WTC11 (cell line): ENCODE measurements at regions not wholly inside any gene's neighbourhood (a gene's known extent, or its start where the extent isn't known, plus 50 kb on each side); places are given as distances from the start of the nearest gene placed in this dataset.

ENCODE experiments used
- ATAC-seq: fragments of 200-7000 bp; cut with Tn5 transposase; 2 replicates; pipeline ENCODE4 v1.10.0; 2021; ENCODE audit warnings: mild to moderate bottlenecking, moderate library complexity
- CTCF ChIA-PET: fragments of 300-600 bp; sonication (Branson Sonifier 250); formaldehyde crosslinking; loops from one replicate; lab custom pipeline; 2021; ENCODE audit warnings: antibody characterized with exemption; lab: Charles Lee
- POLR2A ChIA-PET: fragments of 350-600 bp; sonication (Branson Sonifier 250); formaldehyde crosslinking; loops from one replicate; lab custom pipeline; 2021; ENCODE audit warnings: antibody characterized with exemption; lab: Charles Lee
- DNase-seq: peaks from one replicate; pipeline ENCODE4 v3.0.0; 2021; ENCODE audit warnings: low spot score
- H3K27ac Mint-ChIP-seq: 2 replicates; pipeline ENCODE4 v1.8.0; 2021; ENCODE audit warnings: mixed read lengths
- H3K27me3 Mint-ChIP-seq: 2 replicates; pipeline ENCODE4 v1.8.0; 2021; ENCODE audit warnings: low read depth, mild to moderate bottlenecking, moderate library complexity, mixed read lengths
- H3K36me3 Mint-ChIP-seq: 2 replicates; pipeline ENCODE4 v1.8.0; 2021; ENCODE audit warnings: mixed read lengths
- H3K4me1 Mint-ChIP-seq: 2 replicates; pipeline ENCODE4 v1.8.0; 2022; ENCODE audit warnings: mixed read lengths
- H3K4me3 Mint-ChIP-seq: 2 replicates; pipeline ENCODE4 v1.8.0; 2021; ENCODE audit warnings: mild to moderate bottlenecking, moderate library complexity, mixed read lengths
- H3K9me3 Mint-ChIP-seq: 2 replicates; pipeline ENCODE4 v1.8.0; 2021; ENCODE audit warnings: mixed read lengths
- E2F4 ChIP-seq: sonication (generic); formaldehyde crosslinking; IDR thresholded peaks from 2 replicates; pipeline ENCODE4 v1.8.1; 2022; ENCODE audit warnings: low read depth, mild to moderate bottlenecking, moderate library complexity, missing genetic modification reagents, borderline replicate concordance
- ERG ChIP-seq: fragments of 250-450 bp; sonication (Bioruptor Pico); IDR thresholded peaks from 2 replicates; pipeline ENCODE4 v1.8.0; 2021; ENCODE audit warnings: mild to moderate bottlenecking
- ESRRA ChIP-seq: sonication (generic); formaldehyde crosslinking; IDR thresholded peaks from 2 replicates; pipeline ENCODE4 v1.8.1; 2022; ENCODE audit warnings: mild to moderate bottlenecking, missing genetic modification reagents, borderline replicate concordance
- ETV6 ChIP-seq: sonication (generic); formaldehyde crosslinking; IDR thresholded peaks from 2 replicates; pipeline ENCODE4 v1.8.1; 2022; ENCODE audit warnings: mild to moderate bottlenecking, missing genetic modification reagents
- FOXJ3 ChIP-seq: sonication (generic); formaldehyde crosslinking; IDR thresholded peaks from 2 replicates; pipeline ENCODE4 v1.9.0; 2021; ENCODE audit warnings: missing genetic modification reagents, mild to moderate bottlenecking, borderline replicate concordance
- GTF2I ChIP-seq: fragments of 250-450 bp; sonication (Bioruptor Pico); conservative IDR thresholded peaks from 2 replicates; pipeline ENCODE4 v1.4.0; 2021; ENCODE audit warnings: mild to moderate bottlenecking
- HMGA2 ChIP-seq: fragments of 250-450 bp; sonication (Bioruptor Pico); IDR thresholded peaks from 2 replicates; pipeline ENCODE4 v1.4.0; 2021; ENCODE audit warnings: mild to moderate bottlenecking, moderate library complexity
- IRF1 ChIP-seq: sonication (generic); formaldehyde crosslinking; IDR thresholded peaks from 2 replicates; pipeline ENCODE4 v1.8.0; 2023; ENCODE audit warnings: missing genetic modification reagents
- IRF2 ChIP-seq: sonication (generic); formaldehyde crosslinking; IDR thresholded peaks from 2 replicates; pipeline ENCODE4 v1.8.0; 2022; ENCODE audit warnings: low read depth, missing genetic modification reagents, borderline replicate concordance
- MLX ChIP-seq: sonication (generic); formaldehyde crosslinking; IDR thresholded peaks from 2 replicates; pipeline ENCODE4 v1.8.1; 2023; ENCODE audit warnings: mild to moderate bottlenecking, missing genetic modification reagents, moderate library complexity
- MYBL2 ChIP-seq: sonication (generic); formaldehyde crosslinking; IDR thresholded peaks from 2 replicates; pipeline ENCODE4 v1.8.1; 2023; ENCODE audit warnings: mild to moderate bottlenecking, moderate library complexity, missing genetic modification reagents
- NR2C2 ChIP-seq: sonication (generic); formaldehyde crosslinking; IDR thresholded peaks from 2 replicates; pipeline ENCODE4 v1.8.0; 2022; ENCODE audit warnings: mild to moderate bottlenecking, missing genetic modification reagents
- OVOL2 ChIP-seq: fragments of 250-450 bp; sonication (Bioruptor Pico); IDR thresholded peaks from 2 replicates; pipeline ENCODE4 v1.9.0; 2021; ENCODE audit warnings: mild to moderate bottlenecking, borderline replicate concordance
- RELA ChIP-seq: sonication (generic); formaldehyde crosslinking; IDR thresholded peaks from 2 replicates; pipeline ENCODE4 v1.8.1; 2022; ENCODE audit warnings: missing genetic modification reagents, mild to moderate bottlenecking, borderline replicate concordance
- SMAD3 ChIP-seq: sonication (generic); formaldehyde crosslinking; IDR thresholded peaks from 2 replicates; pipeline ENCODE4 v1.8.0; 2022; ENCODE audit warnings: missing genetic modification reagents, mild to moderate bottlenecking, borderline replicate concordance
- SOX15 ChIP-seq: fragments of 250-450 bp; sonication (Bioruptor Pico); IDR thresholded peaks from 2 replicates; pipeline ENCODE4 v1.9.0; 2021; ENCODE audit warnings: mild to moderate bottlenecking
- SP1 ChIP-seq: sonication (generic); formaldehyde crosslinking; conservative IDR thresholded peaks from 2 replicates; pipeline ENCODE4 v1.8.1; 2022; ENCODE audit warnings: missing genetic modification reagents
- ZNF138 ChIP-seq: sonication (generic); formaldehyde crosslinking; conservative IDR thresholded peaks from 2 replicates; pipeline ENCODE4 v1.8.1; 2022; ENCODE audit warnings: mild to moderate bottlenecking, moderate library complexity, missing genetic modification reagents
- ZNF416 ChIP-seq: fragments of 250-450 bp; sonication (Bioruptor Pico); IDR thresholded peaks from 2 replicates; pipeline ENCODE4 v1.9.0; 2021; ENCODE audit warnings: mild to moderate bottlenecking, inconsistent platforms
- TF ChIP-seq, protein P1 (sequence below): sonication (generic); formaldehyde crosslinking; IDR thresholded peaks from 2 replicates; pipeline ENCODE4 v1.8.1; 2023; ENCODE audit warnings: mild to moderate bottlenecking, missing genetic modification reagents, moderate library complexity
- TF ChIP-seq, protein P2 (sequence below): fragments of 250-450 bp; sonication (Bioruptor Pico); IDR thresholded peaks from 2 replicates; pipeline ENCODE4 v1.9.0; 2021; ENCODE audit warnings: mild to moderate bottlenecking
- TF ChIP-seq, protein P3 (sequence below): sonication (generic); formaldehyde crosslinking; IDR thresholded peaks from 2 replicates; pipeline ENCODE4 v1.8.1; 2022; ENCODE audit warnings: mild to moderate bottlenecking, moderate library complexity, missing genetic modification reagents
- TF ChIP-seq, protein P4 (sequence below): sonication (generic); formaldehyde crosslinking; conservative IDR thresholded peaks from 2 replicates; pipeline ENCODE4 v1.8.1; 2022; ENCODE audit warnings: mild to moderate bottlenecking, missing genetic modification reagents

GRCh38 chr11:45001466-45002165 lies 50.9 kb upstream of the TP53I11 start (continued):
- no peak for TF ChIP-seq RELA (CRISPR knock-in tag)
- TF ChIP-seq OVOL2 (CRISPR knock-in tag): no peak
- no peak for TF ChIP-seq GTF2I (CRISPR knock-in tag)
- TF ChIP-seq, protein P1, sequence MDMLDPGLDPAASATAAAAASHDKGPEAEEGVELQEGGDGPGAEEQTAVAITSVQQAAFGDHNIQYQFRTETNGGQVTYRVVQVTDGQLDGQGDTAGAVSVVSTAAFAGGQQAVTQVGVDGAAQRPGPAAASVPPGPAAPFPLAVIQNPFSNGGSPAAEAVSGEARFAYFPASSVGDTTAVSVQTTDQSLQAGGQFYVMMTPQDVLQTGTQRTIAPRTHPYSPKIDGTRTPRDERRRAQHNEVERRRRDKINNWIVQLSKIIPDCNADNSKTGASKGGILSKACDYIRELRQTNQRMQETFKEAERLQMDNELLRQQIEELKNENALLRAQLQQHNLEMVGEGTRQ (CRISPR knock-in tag): no peak

DNA sequence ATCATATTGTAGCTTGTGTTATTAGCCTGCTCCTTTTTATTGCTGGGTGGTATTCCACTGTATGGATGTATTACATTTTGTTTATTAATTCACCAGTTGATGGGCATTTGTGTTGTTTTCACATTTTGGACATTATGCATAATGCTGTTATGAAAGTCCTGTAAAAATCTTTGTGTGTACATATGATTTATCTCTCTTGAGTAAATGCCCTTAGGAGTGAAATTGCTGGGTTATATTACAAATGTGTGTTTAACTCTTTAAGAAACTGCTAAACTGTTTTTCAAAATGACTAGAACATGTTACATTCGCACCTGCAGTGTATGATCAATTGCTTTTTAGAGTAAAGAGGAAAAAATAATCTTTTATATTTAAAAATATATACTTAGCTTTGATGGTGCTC lies 54.4 kb upstream of the TP53I11 start:
- ChIA-PET CTCF (no interaction called here), POLR2A (no interaction called here)
- ATAC-seq: no peak
- no peaks in the 10 kb centered on the region for H3K9me3 Mint-ChIP-seq
- no peaks in the 10 kb centered on the region for H3K4me1 Mint-ChIP-seq
- TF ChIP-seq OVOL2 (CRISPR knock-in tag): no peak
- TF ChIP-seq, protein P2, sequence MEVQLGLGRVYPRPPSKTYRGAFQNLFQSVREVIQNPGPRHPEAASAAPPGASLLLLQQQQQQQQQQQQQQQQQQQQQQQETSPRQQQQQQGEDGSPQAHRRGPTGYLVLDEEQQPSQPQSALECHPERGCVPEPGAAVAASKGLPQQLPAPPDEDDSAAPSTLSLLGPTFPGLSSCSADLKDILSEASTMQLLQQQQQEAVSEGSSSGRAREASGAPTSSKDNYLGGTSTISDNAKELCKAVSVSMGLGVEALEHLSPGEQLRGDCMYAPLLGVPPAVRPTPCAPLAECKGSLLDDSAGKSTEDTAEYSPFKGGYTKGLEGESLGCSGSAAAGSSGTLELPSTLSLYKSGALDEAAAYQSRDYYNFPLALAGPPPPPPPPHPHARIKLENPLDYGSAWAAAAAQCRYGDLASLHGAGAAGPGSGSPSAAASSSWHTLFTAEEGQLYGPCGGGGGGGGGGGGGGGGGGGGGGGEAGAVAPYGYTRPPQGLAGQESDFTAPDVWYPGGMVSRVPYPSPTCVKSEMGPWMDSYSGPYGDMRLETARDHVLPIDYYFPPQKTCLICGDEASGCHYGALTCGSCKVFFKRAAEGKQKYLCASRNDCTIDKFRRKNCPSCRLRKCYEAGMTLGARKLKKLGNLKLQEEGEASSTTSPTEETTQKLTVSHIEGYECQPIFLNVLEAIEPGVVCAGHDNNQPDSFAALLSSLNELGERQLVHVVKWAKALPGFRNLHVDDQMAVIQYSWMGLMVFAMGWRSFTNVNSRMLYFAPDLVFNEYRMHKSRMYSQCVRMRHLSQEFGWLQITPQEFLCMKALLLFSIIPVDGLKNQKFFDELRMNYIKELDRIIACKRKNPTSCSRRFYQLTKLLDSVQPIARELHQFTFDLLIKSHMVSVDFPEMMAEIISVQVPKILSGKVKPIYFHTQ (CRISPR knock-in tag): no peak
- no peak for TF ChIP-seq E2F4 (CRISPR knock-in tag)
- no peak for TF ChIP-seq MLX (CRISPR knock-in tag)
- TF ChIP-seq ZNF138: no peak
- TF ChIP-seq, all 79 proteins: peak for 0
- H3K27ac Mint-ChIP-seq: no peak overlapping the region
- H3K27me3 Mint-ChIP-seq: no peaks in the 10 kb centered on the region; the same call in 1 of the 2 replicates
- no peaks in the 10 kb centered on the region for H3K36me3 Mint-ChIP-seq
- H3K4me3 Mint-ChIP-seq: no peak overlapping the region
- no peak for DNase-seq

DNA sequence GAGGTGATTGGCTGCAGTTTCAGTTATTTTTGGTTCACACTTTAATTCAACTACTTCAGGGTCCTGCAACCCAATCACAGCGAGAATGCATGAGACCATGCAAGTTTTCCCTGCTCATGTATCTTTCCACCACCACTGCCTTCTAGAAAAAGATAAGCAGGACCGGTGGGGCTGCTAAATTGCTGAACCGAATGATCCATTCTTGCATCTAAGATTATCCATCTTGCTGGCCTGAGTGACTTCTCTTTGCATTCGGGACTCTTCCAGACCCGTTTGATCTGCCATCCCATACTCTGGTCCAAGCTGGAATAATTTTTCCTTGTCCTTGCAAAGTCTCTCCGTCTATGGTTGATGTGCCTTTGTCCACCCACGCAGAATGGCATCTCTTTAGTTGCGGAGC lies 56.3 kb upstream of the TP53I11 start:
- Mint-ChIP-seq H3K4me3 (no peak overlapping the region), H3K36me3 (no peaks in the 10 kb centered on the region), H3K27ac (no peak overlapping the region), H3K9me3 (peaks cover 2% of the 10 kb centered on the region; the same call in 1 of the 2 replicates), H3K27me3 (peaks cover 2% of the 10 kb centered on the region; the same call in 1 of the 2 replicates), H3K4me1 (no peaks in the 10 kb centered on the region)
- POLR2A ChIA-PET: no interaction called here
- CTCF ChIA-PET: interaction anchor here (0.6 to 2.3 kb wide), 4 partner anchors 42 to 96 kb away, joined by 3 to 6 read pairs (median 4); no protein-coding TSS in a partner anchor
- ATAC-seq (no peak), DNase-seq (no peak)
- TF ChIP-seq ETV6 (CRISPR knock-in tag): no peak
- TF ChIP-seq SMAD3 (CRISPR knock-in tag): no peak
- no peak for TF ChIP-seq HMGA2 (CRISPR knock-in tag)
- TF ChIP-seq SP1 (CRISPR knock-in tag): no peak
- TF ChIP-seq, protein P3, sequence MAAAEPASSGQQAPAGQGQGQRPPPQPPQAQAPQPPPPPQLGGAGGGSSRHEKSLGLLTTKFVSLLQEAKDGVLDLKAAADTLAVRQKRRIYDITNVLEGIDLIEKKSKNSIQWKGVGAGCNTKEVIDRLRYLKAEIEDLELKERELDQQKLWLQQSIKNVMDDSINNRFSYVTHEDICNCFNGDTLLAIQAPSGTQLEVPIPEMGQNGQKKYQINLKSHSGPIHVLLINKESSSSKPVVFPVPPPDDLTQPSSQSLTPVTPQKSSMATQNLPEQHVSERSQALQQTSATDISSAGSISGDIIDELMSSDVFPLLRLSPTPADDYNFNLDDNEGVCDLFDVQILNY (CRISPR knock-in tag): no peak
- no peak for TF ChIP-seq MLX (CRISPR knock-in tag)
- TF ChIP-seq, protein P4, sequence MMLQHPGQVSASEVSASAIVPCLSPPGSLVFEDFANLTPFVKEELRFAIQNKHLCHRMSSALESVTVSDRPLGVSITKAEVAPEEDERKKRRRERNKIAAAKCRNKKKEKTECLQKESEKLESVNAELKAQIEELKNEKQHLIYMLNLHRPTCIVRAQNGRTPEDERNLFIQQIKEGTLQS (CRISPR knock-in tag): no peak
- no peak for TF ChIP-seq IRF2
- no peak for TF ChIP-seq MYBL2
- no peak for TF ChIP-seq ERG (CRISPR knock-in tag)
- TF ChIP-seq ESRRA (CRISPR knock-in tag): no peak
- no peak for TF ChIP-seq ZNF416 (CRISPR knock-in tag)
- no peak for TF ChIP-seq IRF1 (CRISPR knock-in tag)
- TF ChIP-seq FOXJ3: no peak
- TF ChIP-seq SOX15 (CRISPR knock-in tag): no peak
- TF ChIP-seq NR2C2 (CRISPR knock-in tag): no peak
